ENCODE measurements at regions not wholly inside any gene's neighbourhood (a gene's known extent, or its start where the extent isn't known, plus 50 kb on each side); places are given as distances from the start of the nearest gene placed in this dataset.

DNA sequence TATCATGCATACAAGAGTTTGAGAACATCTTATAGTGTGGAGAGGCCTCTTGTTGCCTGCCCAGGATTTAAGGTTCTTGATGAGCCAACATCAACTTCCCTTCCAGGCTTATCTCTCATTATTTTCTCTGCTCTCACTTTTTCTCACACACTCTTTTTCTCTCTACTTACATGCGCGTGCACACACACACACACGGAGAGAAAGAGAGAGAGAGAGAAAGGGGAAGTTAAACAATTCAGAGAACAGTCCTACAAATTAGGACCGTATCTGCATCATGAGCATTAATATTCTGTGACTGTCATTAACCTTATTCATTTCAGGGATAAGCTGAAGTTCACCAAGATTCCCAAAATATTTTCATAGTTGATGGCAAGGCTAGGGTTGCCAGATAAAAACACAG is 269.0 kb downstream of the ZNF621 start:
- no peak for DNase-seq (ENCODE audit: low spot score)
- TF ChIP-seq CTCF (IDR thresholded peaks at IDR 0.05; ENCODE audit: extremely low read depth, missing control alignments): no peak

DNA sequence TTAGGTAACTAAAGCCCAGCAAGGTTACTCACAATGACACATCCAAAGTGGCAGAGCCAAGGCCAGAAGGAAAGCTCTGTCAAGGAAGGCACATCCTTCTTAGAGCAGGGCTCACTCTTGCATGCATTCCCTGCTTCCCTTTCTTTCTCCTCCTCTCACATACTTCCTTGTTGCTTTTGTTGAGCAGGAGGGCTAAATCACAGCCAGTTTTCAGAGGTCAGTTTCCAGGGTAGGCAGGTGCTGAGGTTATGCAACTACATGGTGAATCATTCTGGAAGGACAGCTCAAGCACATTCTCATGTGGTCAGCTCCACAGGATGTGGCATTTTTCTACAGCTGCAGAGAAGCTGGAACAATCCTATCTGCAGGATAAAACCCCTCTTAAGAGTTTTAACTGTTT is 275.6 kb downstream of the ZNF621 start:
- DNase-seq (ENCODE audit: low spot score): no peak
- no peak for TF ChIP-seq CTCF (IDR thresholded peaks at IDR 0.05; ENCODE audit: extremely low read depth, missing control alignments)

- no peak for TF ChIP-seq CTCF (IDR thresholded peaks at IDR 0.05; ENCODE audit: extremely low read depth, missing control alignments)
- DNase-seq (ENCODE audit: low spot score): no peak
Measured at GRCh38 chr3:40801284-40801741, 276.6 kb downstream of the ZNF621 start.

DNA sequence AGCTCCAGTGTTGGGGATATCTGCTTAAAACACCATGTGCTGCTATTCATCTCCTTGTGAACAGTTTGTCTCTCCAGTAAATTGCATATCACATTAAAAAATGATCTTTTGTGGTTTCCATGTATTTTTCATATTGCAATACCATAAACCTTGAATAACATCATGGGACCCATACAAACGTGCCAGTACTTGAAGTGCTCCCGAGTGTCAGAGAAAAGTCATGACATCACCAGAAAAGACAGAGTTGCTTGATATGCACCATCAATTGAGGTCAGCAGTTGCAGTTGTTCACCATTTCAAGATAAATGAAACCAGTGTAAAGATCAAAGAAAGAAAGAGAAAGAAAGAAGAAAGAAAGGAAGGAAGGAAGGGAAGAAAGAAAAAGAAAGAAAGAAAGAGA is 278.6 kb downstream of the ZNF621 start:
- no peak for TF ChIP-seq CTCF (IDR thresholded peaks at IDR 0.05; ENCODE audit: extremely low read depth, missing control alignments)

DNA sequence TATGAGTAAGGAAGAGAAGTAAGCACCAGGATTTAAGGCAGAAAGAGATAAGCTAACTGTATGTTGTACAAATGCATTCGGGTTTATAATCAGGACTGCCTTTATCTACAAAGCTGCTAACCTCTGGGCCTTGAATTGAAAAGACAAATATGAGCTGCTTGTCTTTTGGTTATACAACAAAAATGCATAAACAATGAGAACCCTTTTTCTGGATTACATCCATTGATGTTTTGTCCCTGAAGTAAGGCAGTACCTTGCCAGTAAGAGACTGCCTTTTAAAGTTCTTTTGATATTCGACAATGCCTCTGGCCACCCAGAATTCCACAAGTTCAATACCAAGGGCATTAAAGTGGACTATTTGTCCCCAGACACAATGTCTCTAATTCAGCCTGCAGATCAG is 280.7 kb downstream of the ZNF621 start:
- TF ChIP-seq CTCF (IDR thresholded peaks at IDR 0.05; ENCODE audit: extremely low read depth, missing control alignments): no peak
- DNase-seq (ENCODE audit: low spot score): no peak

More for the DNA sequence above, 278.6 kb downstream of the ZNF621 start:
- DNase-seq (ENCODE audit: low spot score): no peak

- DNase-seq (ENCODE audit: low spot score): no peak
Measured at GRCh38 chr3:40810813-40811212, 286.1 kb downstream of the ZNF621 start.

DNA sequence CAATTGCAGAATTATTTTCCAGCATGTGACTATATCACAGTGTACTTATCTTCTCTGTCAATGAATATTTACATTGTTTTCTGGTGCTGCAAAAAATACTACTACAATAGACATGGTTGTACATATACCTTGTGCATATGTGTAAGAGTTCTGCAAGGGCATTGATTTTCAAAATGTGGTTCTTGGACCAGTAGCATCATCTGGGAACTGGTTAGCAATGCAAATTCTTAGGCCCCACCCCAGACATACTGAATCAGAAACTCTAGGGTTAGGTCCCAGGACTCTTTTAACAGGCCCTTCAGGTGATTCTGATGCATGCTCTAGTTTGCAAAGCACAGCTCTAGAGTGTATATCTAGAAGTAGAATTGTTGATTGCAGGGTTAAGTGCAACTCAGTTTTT is 292.3 kb downstream of the ZNF621 start:
- TF ChIP-seq CTCF (IDR thresholded peaks at IDR 0.05; ENCODE audit: extremely low read depth, missing control alignments): no peak
- DNase-seq (ENCODE audit: low spot score): no peak

More at GRCh38 chr3:40810813-40811212, 286.1 kb downstream of the ZNF621 start:
- no peak for TF ChIP-seq CTCF (IDR thresholded peaks at IDR 0.05; ENCODE audit: extremely low read depth, missing control alignments)
